ENCODE measurements at regions not wholly inside any gene's neighbourhood (a gene's known extent, or its start where the extent isn't known, plus 50 kb on each side); places are given as distances from the start of the nearest gene placed in this dataset.
"Not testable (repeated sequence)": the region's sequence is repeated elsewhere in the genome, so short reads cannot be mapped to it uniquely, and the experiment has no call there.

- H3K4me2 ChIP-seq (ENCODE audit: low read depth, low read length), result no peak overlapping the region
- TF ChIP-seq EZH2 (optimal IDR thresholded peaks at IDR 0.05; ENCODE audit: low read depth, low read length) (no peak), EZH2phosphoT487 (IDR thresholded peaks at IDR 0.05; ENCODE audit: low read length) (no peak), CTCF (IDR thresholded peaks at IDR 0.05; ENCODE audit: low read length) (no peak)
- no peak for DNase-seq
- H2AFZ ChIP-seq (ENCODE audit: low read length), result no peak overlapping the region
- no peaks in the 10 kb centered on the region for H3K4me1 ChIP-seq (ENCODE audit: low read length)
- H3F3A ChIP-seq (ENCODE audit: insufficient read depth, low read length), result no peaks in the 10 kb centered on the region
- no peaks in the 10 kb centered on the region for H3K9me3 ChIP-seq (replicated peaks; ENCODE audit: insufficient read depth, low read length)
- H3K27ac ChIP-seq (ENCODE audit: low read length), result no peak overlapping the region
- no peaks in the 10 kb centered on the region for H3K79me2 ChIP-seq (ENCODE audit: low read length)
- no peaks in the 10 kb centered on the region for H3K27me3 ChIP-seq (replicated peaks; ENCODE audit: insufficient read depth, low read length)
- H3K9ac ChIP-seq (ENCODE audit: low read length), result no peak overlapping the region
- H3K36me3 ChIP-seq (replicated peaks; ENCODE audit: insufficient read depth, low read length), result no peaks in the 10 kb centered on the region
- no peaks in the 10 kb centered on the region for H4K20me1 ChIP-seq (ENCODE audit: insufficient read depth, low read length)
- H3K9me2 ChIP-seq (replicated peaks; ENCODE audit: insufficient read depth, low read length), result no peaks in the 10 kb centered on the region
- no peak overlapping the region for H3K4me3 ChIP-seq (ENCODE audit: low read length)
Measured at GRCh38 chr2:17196380-17196779, 321.9 kb downstream of the RAD51AP2 start.

- no peak overlapping the region for H2AFZ ChIP-seq (ENCODE audit: low read length)
- no peaks in the 10 kb centered on the region for H3F3A ChIP-seq (ENCODE audit: insufficient read depth, low read length)
- TF ChIP-seq CTCF (IDR thresholded peaks at IDR 0.05; ENCODE audit: low read length) (no peak), EZH2phosphoT487 (IDR thresholded peaks at IDR 0.05; ENCODE audit: low read length) (no peak), EZH2 (optimal IDR thresholded peaks at IDR 0.05; ENCODE audit: low read depth, low read length) (no peak)
- H3K9ac ChIP-seq (ENCODE audit: low read length), result no peak overlapping the region
- no peaks in the 10 kb centered on the region for H3K9me2 ChIP-seq (replicated peaks; ENCODE audit: insufficient read depth, low read length)
- DNase-seq, result no peak
- H4K20me1 ChIP-seq (ENCODE audit: insufficient read depth, low read length), result no peaks in the 10 kb centered on the region
- H3K36me3 ChIP-seq (replicated peaks; ENCODE audit: insufficient read depth, low read length), result no peaks in the 10 kb centered on the region
- H3K9me3 ChIP-seq (replicated peaks; ENCODE audit: insufficient read depth, low read length), result no peaks in the 10 kb centered on the region
- no peak overlapping the region for H3K4me3 ChIP-seq (ENCODE audit: low read length)
- no peaks in the 10 kb centered on the region for H3K79me2 ChIP-seq (ENCODE audit: low read length)
- no peak overlapping the region for H3K4me2 ChIP-seq (ENCODE audit: low read depth, low read length)
- H3K27ac ChIP-seq (ENCODE audit: low read length), result no peak overlapping the region
- H3K27me3 ChIP-seq (replicated peaks; ENCODE audit: insufficient read depth, low read length), result no peaks in the 10 kb centered on the region
- no peaks in the 10 kb centered on the region for H3K4me1 ChIP-seq (ENCODE audit: low read length)
Measured at GRCh38 chr2:17195016-17195415, 323.2 kb downstream of the RAD51AP2 start.

GRCh38 chr2:17194083-17194482 is 324.2 kb downstream of the RAD51AP2 start:
- DNase-seq, result no peak
- Histone ChIP-seq H3K4me3 (ENCODE audit: low read length) (no peak overlapping the region), H3K27ac (ENCODE audit: low read length) (no peak overlapping the region), H3K79me2 (ENCODE audit: low read length) (no peaks in the 10 kb centered on the region), H4K20me1 (ENCODE audit: insufficient read depth, low read length) (no peaks in the 10 kb centered on the region), H3K9me2 (replicated peaks; ENCODE audit: insufficient read depth, low read length) (no peaks in the 10 kb centered on the region), H3K4me1 (ENCODE audit: low read length) (no peaks in the 10 kb centered on the region), H3K36me3 (replicated peaks; ENCODE audit: insufficient read depth, low read length) (no peaks in the 10 kb centered on the region), H3K27me3 (replicated peaks; ENCODE audit: insufficient read depth, low read length) (no peaks in the 10 kb centered on the region), H3K9me3 (replicated peaks; ENCODE audit: insufficient read depth, low read length) (no peaks in the 10 kb centered on the region), H2AFZ (ENCODE audit: low read length) (no peak overlapping the region), H3F3A (ENCODE audit: insufficient read depth, low read length) (no peaks in the 10 kb centered on the region), H3K9ac (ENCODE audit: low read length) (no peak overlapping the region), H3K4me2 (ENCODE audit: low read depth, low read length) (no peak overlapping the region)
- TF ChIP-seq CTCF (IDR thresholded peaks at IDR 0.05; ENCODE audit: low read length), result no peak
- TF ChIP-seq EZH2 (optimal IDR thresholded peaks at IDR 0.05; ENCODE audit: low read depth, low read length), result no peak
- no peak for TF ChIP-seq EZH2phosphoT487 (IDR thresholded peaks at IDR 0.05; ENCODE audit: low read length)

GRCh38 chr2:17193433-17193890 is 324.8 kb downstream of the RAD51AP2 start:
- H2AFZ ChIP-seq (ENCODE audit: low read length); H4K20me1 ChIP-seq (ENCODE audit: insufficient read depth, low read length); H3K27me3 ChIP-seq (replicated peaks; ENCODE audit: insufficient read depth, low read length); H3K4me1 ChIP-seq (ENCODE audit: low read length); H3K27ac ChIP-seq (ENCODE audit: low read length); H3K9me3 ChIP-seq (replicated peaks; ENCODE audit: insufficient read depth, low read length); H3K4me2 ChIP-seq (ENCODE audit: low read depth, low read length); H3K9ac ChIP-seq (ENCODE audit: low read length); DNase-seq; H3F3A ChIP-seq (ENCODE audit: insufficient read depth, low read length); H3K4me3 ChIP-seq (ENCODE audit: low read length); H3K36me3 ChIP-seq (replicated peaks; ENCODE audit: insufficient read depth, low read length); H3K9me2 ChIP-seq (replicated peaks; ENCODE audit: insufficient read depth, low read length); H3K79me2 ChIP-seq (ENCODE audit: low read length): not testable (repeated sequence)
